ENCODE measurements at regions not wholly inside any gene's neighbourhood (a gene's known extent, or its start where the extent isn't known, plus 50 kb on each side); places are given as distances from the start of the nearest gene placed in this dataset.

DNA sequence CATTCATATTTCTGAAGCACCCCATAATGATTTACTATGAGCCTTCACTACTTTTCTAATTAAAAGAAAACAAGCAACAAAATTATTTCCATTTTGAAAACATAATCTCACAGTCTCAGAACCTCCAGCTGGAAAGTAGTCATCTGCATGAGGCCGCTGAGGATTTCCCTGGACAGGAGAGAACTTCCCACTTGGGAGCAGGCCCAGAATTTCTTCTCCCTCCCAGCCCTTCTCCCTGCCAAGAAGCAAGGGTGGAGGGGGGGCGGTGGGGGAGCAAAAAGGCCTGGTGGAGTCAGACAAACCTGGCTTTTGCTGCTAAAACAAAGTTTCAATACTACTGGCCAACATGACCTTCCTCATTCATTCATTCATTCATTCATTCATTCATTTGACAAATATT lies 167.3 kb downstream of the PJA1 start:
- no peak for DNase-seq (ENCODE audit: insufficient read length, low spot score)

GRCh38 chrX:68997511-68997910 lies 167.7 kb downstream of the PJA1 start:
- FAIRE-seq = no peak
- TF ChIP-seq, protein P1, sequence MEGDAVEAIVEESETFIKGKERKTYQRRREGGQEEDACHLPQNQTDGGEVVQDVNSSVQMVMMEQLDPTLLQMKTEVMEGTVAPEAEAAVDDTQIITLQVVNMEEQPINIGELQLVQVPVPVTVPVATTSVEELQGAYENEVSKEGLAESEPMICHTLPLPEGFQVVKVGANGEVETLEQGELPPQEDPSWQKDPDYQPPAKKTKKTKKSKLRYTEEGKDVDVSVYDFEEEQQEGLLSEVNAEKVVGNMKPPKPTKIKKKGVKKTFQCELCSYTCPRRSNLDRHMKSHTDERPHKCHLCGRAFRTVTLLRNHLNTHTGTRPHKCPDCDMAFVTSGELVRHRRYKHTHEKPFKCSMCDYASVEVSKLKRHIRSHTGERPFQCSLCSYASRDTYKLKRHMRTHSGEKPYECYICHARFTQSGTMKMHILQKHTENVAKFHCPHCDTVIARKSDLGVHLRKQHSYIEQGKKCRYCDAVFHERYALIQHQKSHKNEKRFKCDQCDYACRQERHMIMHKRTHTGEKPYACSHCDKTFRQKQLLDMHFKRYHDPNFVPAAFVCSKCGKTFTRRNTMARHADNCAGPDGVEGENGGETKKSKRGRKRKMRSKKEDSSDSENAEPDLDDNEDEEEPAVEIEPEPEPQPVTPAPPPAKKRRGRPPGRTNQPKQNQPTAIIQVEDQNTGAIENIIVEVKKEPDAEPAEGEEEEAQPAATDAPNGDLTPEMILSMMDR (IDR thresholded peaks at IDR 0.05; ENCODE audit: insufficient read depth, missing control alignments) = no peak
- no peak for DNase-seq (ENCODE audit: insufficient read length, low spot score)

More for the DNA sequence above, 167.3 kb downstream of the PJA1 start:
- FAIRE-seq = no peak
- TF ChIP-seq, protein P1 (IDR thresholded peaks at IDR 0.05; ENCODE audit: insufficient read depth, missing control alignments) = no peak

DNA sequence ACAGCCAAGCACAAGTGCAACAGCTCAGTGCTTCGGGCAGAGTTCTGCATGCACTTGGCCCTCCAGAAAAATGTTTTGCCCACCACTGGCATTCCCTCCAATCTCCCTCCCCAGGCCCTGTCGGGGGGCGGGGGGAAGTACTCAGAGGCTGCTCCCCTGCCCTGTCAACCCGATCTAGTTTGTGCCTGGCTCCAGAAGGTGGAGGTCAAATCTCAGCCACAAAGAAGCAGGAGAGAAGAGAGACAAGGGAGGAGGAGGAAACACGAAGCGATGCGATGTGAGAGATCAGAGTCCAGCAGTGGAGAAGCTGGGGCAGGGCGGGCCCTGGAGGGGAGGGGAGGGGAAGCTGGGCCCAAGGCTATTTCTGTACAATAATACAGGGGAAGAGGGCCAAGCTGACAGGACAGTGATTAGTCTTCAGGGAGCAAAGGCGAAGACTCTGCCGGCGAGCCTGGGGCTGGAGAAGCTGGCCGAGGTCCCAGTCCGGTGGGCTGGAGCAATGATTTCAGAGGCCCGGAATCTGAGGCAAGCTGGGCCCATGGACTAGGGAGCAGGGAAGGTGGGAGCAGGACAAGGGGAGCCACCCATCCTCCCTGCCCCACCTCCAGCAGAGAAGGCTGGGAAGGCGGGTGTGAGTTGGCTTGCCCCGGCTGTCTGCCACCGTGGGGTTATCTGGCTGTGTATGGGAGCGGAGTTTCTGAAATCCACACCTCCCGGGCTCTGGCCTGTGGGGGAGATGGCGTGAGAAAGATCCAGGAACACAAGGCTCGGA lies 167.1 kb downstream of the EFNB1 start:
- FAIRE-seq (no peak), DNase-seq (ENCODE audit: insufficient read length, low spot score) (no peak)
- TF ChIP-seq, protein P1 (IDR thresholded peaks at IDR 0.05; ENCODE audit: insufficient read depth, missing control alignments) = no peak

GRCh38 chrX:68995386-68995779 lies 166.6 kb downstream of the EFNB1 start:
- DNase-seq (ENCODE audit: insufficient read length, low spot score) = no peak
- TF ChIP-seq, protein P1 (IDR thresholded peaks at IDR 0.05; ENCODE audit: insufficient read depth, missing control alignments) = no peak

DNA sequence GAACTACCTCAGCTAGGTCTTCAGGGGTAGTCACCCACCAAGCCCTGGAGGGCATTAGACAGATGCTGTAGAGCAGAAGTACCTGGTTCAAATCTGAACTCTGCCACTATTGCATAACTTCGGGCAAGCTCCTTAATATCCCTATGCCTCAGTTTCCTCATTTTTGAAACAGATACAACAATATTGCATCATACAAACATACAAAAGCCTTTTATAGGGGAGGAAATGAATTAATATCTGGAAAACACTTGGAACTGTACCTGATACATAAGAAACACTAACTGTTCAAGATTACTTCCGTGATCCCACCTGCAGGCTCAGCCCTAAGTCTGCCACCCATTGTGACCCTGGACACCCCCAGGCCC lies 166.1 kb downstream of the EFNB1 start:
- DNase-seq (ENCODE audit: insufficient read length, low spot score) = no peak
- TF ChIP-seq, protein P1 (IDR thresholded peaks at IDR 0.05; ENCODE audit: insufficient read depth, missing control alignments) = no peak
- FAIRE-seq = no peak

More at GRCh38 chrX:68995386-68995779, 166.6 kb downstream of the EFNB1 start:
- FAIRE-seq = no peak

DNA sequence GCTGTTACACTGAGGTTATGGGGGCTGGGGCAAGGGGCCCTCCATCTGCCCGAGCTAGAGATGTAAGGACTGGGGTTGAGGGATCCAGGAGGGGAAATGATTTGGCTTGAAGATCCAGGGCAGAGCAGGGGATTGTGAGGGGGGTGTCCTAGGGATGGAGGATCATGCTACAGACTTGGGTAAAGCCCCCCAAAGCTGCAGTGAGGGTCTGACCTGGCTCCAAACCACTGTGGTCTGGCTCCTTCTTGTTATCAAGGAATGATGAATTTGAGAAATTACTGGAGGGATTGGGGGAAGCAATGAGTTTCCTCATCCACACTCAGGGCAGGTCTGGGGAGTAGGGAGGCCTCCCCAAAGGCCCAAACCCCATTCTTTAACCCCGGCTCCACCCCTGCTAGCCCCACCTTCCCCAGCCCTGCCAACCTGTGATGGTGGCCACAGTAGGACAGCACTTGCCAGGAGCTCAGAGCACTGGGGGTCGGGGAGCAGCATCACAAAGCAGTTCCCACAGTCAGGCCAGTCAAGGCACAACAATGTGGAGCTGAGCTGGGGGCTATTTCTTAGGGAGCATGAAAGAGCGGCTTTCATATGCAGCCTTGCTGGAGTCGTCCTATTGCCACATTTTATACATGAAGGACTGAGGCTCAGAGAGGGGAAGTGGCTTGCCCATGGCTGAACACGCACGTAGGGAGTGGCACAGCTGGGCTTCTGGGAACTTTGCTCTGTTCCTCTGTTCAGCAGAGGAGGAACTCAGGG lies 165.5 kb downstream of the EFNB1 start:
- FAIRE-seq = no peak

More for the DNA sequence above, 165.5 kb downstream of the EFNB1 start:
- no peak for DNase-seq (ENCODE audit: insufficient read length, low spot score)
- TF ChIP-seq, protein P1 (IDR thresholded peaks at IDR 0.05; ENCODE audit: insufficient read depth, missing control alignments) = no peak
